ENCODE measurements at regions not wholly inside any gene's neighbourhood (a gene's known extent, or its start where the extent isn't known, plus 50 kb on each side); places are given as distances from the start of the nearest gene placed in this dataset.

DNA sequence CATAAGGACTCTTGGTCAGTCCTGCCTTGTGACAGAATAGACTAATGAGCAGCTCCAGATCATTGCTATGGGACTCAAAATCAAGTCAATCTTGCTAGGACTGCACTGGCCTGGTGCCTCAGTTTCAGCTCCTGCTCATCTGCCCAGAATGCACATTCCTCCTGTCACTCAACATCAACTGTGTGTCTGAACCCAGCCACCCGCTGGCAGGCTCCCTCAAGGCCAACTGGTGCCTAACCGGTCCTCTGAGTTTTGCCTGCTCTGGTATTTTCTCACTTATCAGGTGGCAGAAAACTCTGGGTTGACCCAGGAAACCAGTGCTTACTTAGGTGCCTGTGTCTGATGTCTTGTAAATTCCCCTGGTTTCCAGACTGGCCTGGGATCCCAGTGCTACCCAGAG lies 297.7 kb downstream of the DHX35 start:
- no peaks in the 10 kb centered on the region for H3K27me3 ChIP-seq (ENCODE audit: low read length)
- no peak overlapping the region for H2AFZ ChIP-seq (ENCODE audit: low read length)
- H3K9ac ChIP-seq (ENCODE audit: low read length) = no peak overlapping the region
- CTCF ChIA-PET = no interaction called here
- no peak overlapping the region for H3K4me2 ChIP-seq (ENCODE audit: low read length)
- H4K20me1 ChIP-seq (ENCODE audit: low read length) = no peaks in the 10 kb centered on the region
- DNase-seq (no peak), ATAC-seq (no peak)
- TF ChIP-seq, protein P1, sequence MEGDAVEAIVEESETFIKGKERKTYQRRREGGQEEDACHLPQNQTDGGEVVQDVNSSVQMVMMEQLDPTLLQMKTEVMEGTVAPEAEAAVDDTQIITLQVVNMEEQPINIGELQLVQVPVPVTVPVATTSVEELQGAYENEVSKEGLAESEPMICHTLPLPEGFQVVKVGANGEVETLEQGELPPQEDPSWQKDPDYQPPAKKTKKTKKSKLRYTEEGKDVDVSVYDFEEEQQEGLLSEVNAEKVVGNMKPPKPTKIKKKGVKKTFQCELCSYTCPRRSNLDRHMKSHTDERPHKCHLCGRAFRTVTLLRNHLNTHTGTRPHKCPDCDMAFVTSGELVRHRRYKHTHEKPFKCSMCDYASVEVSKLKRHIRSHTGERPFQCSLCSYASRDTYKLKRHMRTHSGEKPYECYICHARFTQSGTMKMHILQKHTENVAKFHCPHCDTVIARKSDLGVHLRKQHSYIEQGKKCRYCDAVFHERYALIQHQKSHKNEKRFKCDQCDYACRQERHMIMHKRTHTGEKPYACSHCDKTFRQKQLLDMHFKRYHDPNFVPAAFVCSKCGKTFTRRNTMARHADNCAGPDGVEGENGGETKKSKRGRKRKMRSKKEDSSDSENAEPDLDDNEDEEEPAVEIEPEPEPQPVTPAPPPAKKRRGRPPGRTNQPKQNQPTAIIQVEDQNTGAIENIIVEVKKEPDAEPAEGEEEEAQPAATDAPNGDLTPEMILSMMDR (conservative IDR thresholded peaks at IDR 0.05; ENCODE audit: low read depth, low read length) = no peak
- TF ChIP-seq EZH2 (IDR thresholded peaks at IDR 0.05; ENCODE audit: low read length, unreplicated experiment) = no peak
- TF ChIP-seq EZH2phosphoT487 (IDR thresholded peaks at IDR 0.05; ENCODE audit: borderline replicate concordance, low read length) = no peak
- H3F3A ChIP-seq (ENCODE audit: low read length, unreplicated experiment) = no peaks in the 10 kb centered on the region
- H3K4me1 ChIP-seq (ENCODE audit: insufficient read depth, low read length) = no peaks in the 10 kb centered on the region
- POLR2A ChIA-PET (ENCODE audit: unreplicated experiment) = no interaction called here
- H3K27ac ChIP-seq (ENCODE audit: low read length) = no peak overlapping the region
- H3K4me3 ChIP-seq (ENCODE audit: low read length) = no peak overlapping the region
- no TSS peak for BruUV-seq (replicated peaks)
- no peaks in the 10 kb centered on the region for H3K9me3 ChIP-seq (ENCODE audit: low read length)
- H3K79me2 ChIP-seq (ENCODE audit: low read length) = no peaks in the 10 kb centered on the region
- intact Hi-C loops (cut with micrococcal nuclease) = no loop called here
- no peaks in the 10 kb centered on the region for H3K36me3 ChIP-seq (ENCODE audit: low read depth, low read length)
- no peaks in the 10 kb centered on the region for H3K9me2 ChIP-seq (replicated peaks; ENCODE audit: low read length)

DNA sequence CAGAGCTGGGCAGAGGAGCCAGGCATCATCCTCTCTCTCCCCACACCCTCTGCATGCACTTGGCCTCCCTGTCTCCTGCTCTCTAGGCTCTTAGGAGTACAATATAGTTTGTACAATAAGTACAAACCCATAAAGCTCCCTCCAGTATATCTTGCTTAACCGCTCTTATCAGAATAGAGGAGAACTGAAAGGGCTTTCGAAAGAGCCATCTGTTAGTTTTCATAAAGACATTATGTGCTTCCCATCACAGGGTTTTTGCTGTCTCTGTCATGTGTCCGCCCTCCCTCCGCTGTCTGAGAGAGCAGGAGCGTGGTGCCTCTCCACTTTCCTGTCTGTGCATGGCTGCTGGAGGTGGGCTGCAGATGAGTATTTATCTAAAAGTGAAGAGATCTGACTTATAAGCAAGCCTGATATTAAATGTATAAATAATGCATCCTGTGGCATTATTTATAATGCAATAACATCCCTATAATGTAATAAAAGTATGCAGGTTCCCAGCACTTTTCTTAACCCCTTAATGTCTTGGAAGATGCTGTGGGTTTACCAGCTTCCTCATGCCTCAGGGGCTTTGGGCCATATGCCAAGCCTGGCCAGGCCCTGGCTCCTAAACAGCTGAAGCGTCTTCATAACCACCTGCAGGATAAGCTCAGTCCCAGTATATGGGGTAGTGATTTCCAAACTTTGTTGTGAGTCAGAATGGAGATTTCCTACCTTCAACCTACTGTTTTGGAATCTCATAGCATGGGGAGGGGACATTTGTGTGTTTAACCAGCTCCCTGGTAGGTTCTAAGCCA lies 297.1 kb downstream of the DHX35 start:
- Histone ChIP-seq H3K27ac (ENCODE audit: low read length) (no peak overlapping the region), H3K36me3 (ENCODE audit: low read depth, low read length) (no peaks in the 10 kb centered on the region), H3K4me1 (ENCODE audit: insufficient read depth, low read length) (no peaks in the 10 kb centered on the region), H3K27me3 (ENCODE audit: low read length) (no peaks in the 10 kb centered on the region), H3K4me2 (ENCODE audit: low read length) (no peak overlapping the region), H3K9ac (ENCODE audit: low read length) (no peak overlapping the region), H4K20me1 (ENCODE audit: low read length) (no peaks in the 10 kb centered on the region), H3K79me2 (ENCODE audit: low read length) (no peaks in the 10 kb centered on the region), H3K9me2 (replicated peaks; ENCODE audit: low read length) (no peaks in the 10 kb centered on the region), H3F3A (ENCODE audit: low read length, unreplicated experiment) (no peaks in the 10 kb centered on the region), H3K9me3 (ENCODE audit: low read length) (no peaks in the 10 kb centered on the region), H2AFZ (ENCODE audit: low read length) (no peak overlapping the region), H3K4me3 (ENCODE audit: low read length) (no peak overlapping the region)
- DNase-seq = no peak
- no peak for ATAC-seq
- ChIA-PET CTCF (no interaction called here), POLR2A (ENCODE audit: unreplicated experiment) (no interaction called here)
- intact Hi-C loops (cut with micrococcal nuclease) = no loop called here
- no peak for TF ChIP-seq EZH2phosphoT487 (IDR thresholded peaks at IDR 0.05; ENCODE audit: borderline replicate concordance, low read length)
- TF ChIP-seq EZH2 (IDR thresholded peaks at IDR 0.05; ENCODE audit: low read length, unreplicated experiment) = no peak
- TF ChIP-seq, protein P1 (conservative IDR thresholded peaks at IDR 0.05; ENCODE audit: low read depth, low read length) = no peak
- no TSS peak for BruUV-seq (replicated peaks)

DNA sequence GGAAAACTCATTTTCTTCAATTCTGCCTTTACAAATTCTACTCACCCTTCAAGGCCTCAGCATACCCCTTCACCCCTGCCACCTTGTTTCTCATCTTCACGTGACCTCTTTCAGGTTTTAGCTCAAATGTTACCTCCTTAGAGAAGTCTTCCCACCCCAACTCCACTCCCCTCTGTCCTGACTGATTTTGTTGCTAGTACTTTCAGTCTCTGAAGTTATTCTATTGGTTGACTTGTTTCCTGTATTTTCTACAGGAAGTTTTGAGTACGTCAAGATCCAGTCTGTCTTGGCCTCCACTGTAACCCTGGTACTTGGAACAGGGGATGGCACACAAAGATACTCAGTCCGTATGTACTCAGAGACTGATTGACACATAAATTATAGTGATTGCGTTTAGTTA lies 296.1 kb downstream of the DHX35 start:
- no peak overlapping the region for H3K9ac ChIP-seq (ENCODE audit: low read length)
- no peak overlapping the region for H3K4me3 ChIP-seq (ENCODE audit: low read length)
- no peaks in the 10 kb centered on the region for H3K27me3 ChIP-seq (ENCODE audit: low read length)
- no peak overlapping the region for H2AFZ ChIP-seq (ENCODE audit: low read length)
- CTCF ChIA-PET = no interaction called here
- no peaks in the 10 kb centered on the region for H4K20me1 ChIP-seq (ENCODE audit: low read length)
- ATAC-seq = no peak
- no peak for DNase-seq
- no peak overlapping the region for H3K27ac ChIP-seq (ENCODE audit: low read length)
- H3K4me2 ChIP-seq (ENCODE audit: low read length) = no peak overlapping the region
- POLR2A ChIA-PET (ENCODE audit: unreplicated experiment) = no interaction called here
- intact Hi-C loops (cut with micrococcal nuclease) = no loop called here
- H3K79me2 ChIP-seq (ENCODE audit: low read length) = no peaks in the 10 kb centered on the region
- no TSS peak for BruUV-seq (replicated peaks)
- no peaks in the 10 kb centered on the region for H3K4me1 ChIP-seq (ENCODE audit: insufficient read depth, low read length)
- no peaks in the 10 kb centered on the region for H3F3A ChIP-seq (ENCODE audit: low read length, unreplicated experiment)
- no peaks in the 10 kb centered on the region for H3K36me3 ChIP-seq (ENCODE audit: low read depth, low read length)
- H3K9me3 ChIP-seq (ENCODE audit: low read length) = no peaks in the 10 kb centered on the region
- TF ChIP-seq, protein P1 (conservative IDR thresholded peaks at IDR 0.05; ENCODE audit: low read depth, low read length) = no peak
- TF ChIP-seq EZH2 (IDR thresholded peaks at IDR 0.05; ENCODE audit: low read length, unreplicated experiment) (no peak), EZH2phosphoT487 (IDR thresholded peaks at IDR 0.05; ENCODE audit: borderline replicate concordance, low read length) (no peak)
- H3K9me2 ChIP-seq (replicated peaks; ENCODE audit: low read length) = no peaks in the 10 kb centered on the region
